HEK293 (cell line): ENCODE measurements at regions not wholly inside any gene's neighbourhood (a gene's known extent, or its start where the extent isn't known, plus 50 kb on each side); places are given as distances from the start of the nearest gene placed in this dataset.

Source experiments
- CTCF ChIA-PET: fragments of 350-600 bp; formaldehyde crosslinking; extraction: SDS; loops from one replicate; lab custom pipeline; 2021; ENCODE audit warnings: antibody characterized with exemption; lab: Yijun Ruan, JAX
- POLR2A ChIA-PET: fragments of 300-600 bp; formaldehyde crosslinking; extraction: SDS; loops from one replicate; lab custom pipeline; 2020; ENCODE audit warnings: antibody characterized with exemption, inconsistent platforms; lab: Yijun Ruan, JAX
- H3K27ac ChIP-seq: fragments of 200-500 bp; sonication (Bioruptor generic); 2 replicates; pipeline ENCODE4 v1.5.1; 2014; ENCODE audit warnings: low read depth, low read length, control low read depth, inconsistent platforms; ENCODE audit errors: extremely low read depth
- H3K36me3 ChIP-seq, 2 experiments: fragments of 200-500 bp in 1 of 2; sonication (Bioruptor generic) in 1 of 2; 1 replicate in 1 of 2; 2 replicates in 1 of 2; pipeline ENCODE4 v1.5.1; 2014 to 2017; ENCODE audit warnings: inconsistent platforms in 2 of 2, low read length in 2 of 2; ENCODE audit not compliant: control insufficient read depth in 2 of 2, insufficient read depth in 1 of 2
- H3K4me1 ChIP-seq: fragments of 200-500 bp; sonication (Bioruptor generic); 2 replicates; pipeline ENCODE4 v1.5.1; 2014; ENCODE audit warnings: mild to moderate bottlenecking, low read length, inconsistent platforms; ENCODE audit not compliant: control insufficient read depth, insufficient read depth
- H3K4me3 ChIP-seq: 2 replicates; pipeline ENCODE4 v1.5.1; 2011; ENCODE audit warnings: low read depth, mild to moderate bottlenecking, control low read depth, low read length, moderate library complexity
- H3K9me3 ChIP-seq: fragments of 200-500 bp; sonication (Bioruptor generic); 2 replicates; pipeline ENCODE4 v1.5.1; 2014; ENCODE audit warnings: low read depth, low read length, inconsistent platforms; ENCODE audit not compliant: control insufficient read depth, insufficient read depth
- BCL11B ChIP-seq: fragments of 450-650 bp; formaldehyde crosslinking; IDR thresholded peaks from 2 replicates; pipeline ENCODE4 v1.5.1; 2016; ENCODE audit warnings: low read depth, missing biosample characterization, missing genetic modification characterization
- FEZF1 ChIP-seq: fragments of 450-650 bp; formaldehyde crosslinking; IDR thresholded peaks from 2 replicates; pipeline ENCODE4 v1.5.1; 2016; ENCODE audit warnings: missing biosample characterization, missing genetic modification characterization
- KLF16 ChIP-seq: fragments of 450-650 bp; formaldehyde crosslinking; IDR thresholded peaks from 2 replicates; pipeline ENCODE4 v1.5.1; 2017; ENCODE audit warnings: missing biosample characterization, missing genetic modification characterization
- SP3 ChIP-seq: fragments of 450-650 bp; formaldehyde crosslinking; IDR thresholded peaks from 2 replicates; pipeline ENCODE4 v1.5.1; 2016; ENCODE audit warnings: missing biosample characterization, missing genetic modification characterization
- ZBTB17 ChIP-seq: fragments of 450-650 bp; formaldehyde crosslinking; IDR thresholded peaks from 2 replicates; pipeline ENCODE4 v1.5.1; 2016; ENCODE audit warnings: missing biosample characterization, missing genetic modification characterization
- ZBTB8A ChIP-seq: fragments of 450-650 bp; formaldehyde crosslinking; IDR thresholded peaks from 2 replicates; pipeline ENCODE4 v1.5.1; 2016; ENCODE audit warnings: missing biosample characterization, missing genetic modification characterization
- ZNF114 ChIP-seq: fragments of 450-650 bp; formaldehyde crosslinking; IDR thresholded peaks from 2 replicates; pipeline ENCODE4 v1.5.0; 2017; ENCODE audit warnings: missing biosample characterization, missing genetic modification characterization
- ZNF324 ChIP-seq: fragments of 450-650 bp; formaldehyde crosslinking; IDR thresholded peaks from 2 replicates; pipeline ENCODE4 v1.5.1; 2016; ENCODE audit warnings: missing biosample characterization, missing genetic modification characterization
- ZNF350 ChIP-seq: fragments of 450-650 bp; formaldehyde crosslinking; IDR thresholded peaks from 2 replicates; pipeline ENCODE4 v1.5.0; 2017; ENCODE audit warnings: missing biosample characterization, mild to moderate bottlenecking, missing genetic modification characterization
- ZNF37A ChIP-seq: fragments of 450-650 bp; IDR thresholded peaks from 2 replicates; pipeline ENCODE4 v1.5.1; 2018; ENCODE audit warnings: missing biosample characterization, missing genetic modification characterization
- ZNF404 ChIP-seq: fragments of 450-650 bp; formaldehyde crosslinking; IDR thresholded peaks from 2 replicates; pipeline ENCODE4 v1.5.1; 2017; ENCODE audit warnings: missing biosample characterization, missing genetic modification characterization
- ZNF433 ChIP-seq: fragments of 450-650 bp; formaldehyde crosslinking; IDR thresholded peaks from 2 replicates; pipeline ENCODE4 v1.5.1; 2016; ENCODE audit warnings: missing biosample characterization, missing genetic modification characterization, low read depth
- ZNF558 ChIP-seq: fragments of 450-650 bp; formaldehyde crosslinking; IDR thresholded peaks from 2 replicates; pipeline ENCODE4 v1.5.1; 2016; ENCODE audit warnings: missing biosample characterization, missing genetic modification characterization
- ZNF571 ChIP-seq: fragments of 450-650 bp; formaldehyde crosslinking; IDR thresholded peaks from 2 replicates; pipeline ENCODE4 v1.5.0; 2017; ENCODE audit warnings: missing biosample characterization, missing genetic modification characterization
- ZNF670 ChIP-seq: fragments of 450-650 bp; formaldehyde crosslinking; IDR thresholded peaks from 2 replicates; pipeline ENCODE4 v1.5.1; 2016; ENCODE audit warnings: missing biosample characterization, missing genetic modification characterization, low read depth
- ZNF704 ChIP-seq: fragments of 450-650 bp; formaldehyde crosslinking; IDR thresholded peaks from 2 replicates; pipeline ENCODE4 v1.5.1; 2016; ENCODE audit warnings: missing biosample characterization, missing genetic modification characterization
- ZNF76 ChIP-seq: fragments of 450-650 bp; formaldehyde crosslinking; IDR thresholded peaks from 2 replicates; pipeline ENCODE4; 2016; ENCODE audit warnings: low read depth, missing biosample characterization, missing genetic modification characterization, borderline replicate concordance
- ZSCAN16 ChIP-seq: fragments of 450-650 bp; formaldehyde crosslinking; IDR thresholded peaks from 2 replicates; pipeline ENCODE4 v1.5.1; 2016; ENCODE audit warnings: missing biosample characterization, missing genetic modification characterization
- ZSCAN5A ChIP-seq: fragments of 450-650 bp; formaldehyde crosslinking; IDR thresholded peaks from 2 replicates; pipeline ENCODE4 v1.5.1; 2016; ENCODE audit warnings: missing biosample characterization, missing genetic modification characterization
- TF ChIP-seq, protein P1 (sequence below): fragments of 450-650 bp; formaldehyde crosslinking; conservative IDR thresholded peaks from 2 replicates; pipeline ENCODE4 v1.5.1; 2016; ENCODE audit warnings: low read depth, missing biosample characterization, missing genetic modification characterization
- TF ChIP-seq, protein P2 (sequence below): fragments of 450-650 bp; formaldehyde crosslinking; IDR thresholded peaks from 2 replicates; pipeline ENCODE4 v1.5.1; 2016; ENCODE audit warnings: missing biosample characterization, missing genetic modification characterization
- TF ChIP-seq, protein P3 (sequence below): fragments of 450-650 bp; formaldehyde crosslinking; IDR thresholded peaks from 2 replicates; pipeline ENCODE4 v1.5.1; 2016; ENCODE audit warnings: missing biosample characterization, missing genetic modification characterization
- TF ChIP-seq, protein P4 (sequence below): fragments of 450-650 bp; formaldehyde crosslinking; IDR thresholded peaks from 2 replicates; pipeline ENCODE4 v1.5.1; 2017; ENCODE audit warnings: missing biosample characterization, missing genetic modification characterization

DNA sequence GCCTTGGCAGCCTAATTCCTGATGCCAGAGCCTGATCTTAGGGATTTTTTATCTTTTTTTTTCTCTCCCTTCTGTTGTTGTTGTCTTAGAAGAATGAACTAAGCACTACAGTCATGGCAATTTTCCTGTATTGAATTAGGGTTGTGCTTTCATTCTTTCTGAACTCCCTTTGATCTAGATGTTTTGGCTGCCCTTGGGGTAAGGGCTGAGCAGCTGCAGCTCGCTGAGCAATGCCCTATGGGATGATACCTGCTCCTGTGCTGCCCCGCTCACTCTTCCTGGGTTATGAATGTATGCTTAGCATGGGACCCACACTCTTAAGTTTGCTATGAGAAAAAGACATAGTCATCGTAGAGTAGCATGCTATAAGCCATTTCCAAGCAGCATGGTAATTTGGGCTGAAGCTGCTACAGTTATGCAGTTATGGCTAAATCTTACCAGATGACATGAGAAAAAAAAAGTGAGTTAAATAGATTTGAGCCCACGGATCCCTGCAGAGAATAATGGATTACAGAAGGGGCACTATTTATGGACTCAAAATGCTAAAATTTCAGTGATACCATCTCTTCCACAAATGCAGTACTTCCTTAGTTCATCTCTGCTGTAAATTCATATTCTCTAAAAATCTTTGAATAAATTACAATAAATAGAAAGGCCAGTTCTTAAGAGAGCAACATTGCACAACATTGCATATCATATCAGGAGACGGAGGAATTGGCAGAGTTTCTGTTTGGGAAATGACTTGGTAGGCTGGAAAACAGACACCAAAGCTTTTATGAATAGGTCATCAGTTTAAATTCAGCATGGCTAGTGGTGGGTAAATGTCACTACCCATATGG is 79.2 kb upstream of the PTHLH start:
- CTCF ChIA-PET: interaction anchor here (0.6 kb wide), 3 partner anchors 60 to 996 kb away, joined by 3 to 4 read pairs (median 3); no protein-coding TSS in a partner anchor
- no peaks in the 10 kb centered on the region for H3K4me1 ChIP-seq
- no peaks in the 10 kb centered on the region for H3K9me3 ChIP-seq
- no peaks in the 10 kb centered on the region for H3K36me3 ChIP-seq
- POLR2A ChIA-PET: no interaction called here
- TF ChIP-seq, protein P1, sequence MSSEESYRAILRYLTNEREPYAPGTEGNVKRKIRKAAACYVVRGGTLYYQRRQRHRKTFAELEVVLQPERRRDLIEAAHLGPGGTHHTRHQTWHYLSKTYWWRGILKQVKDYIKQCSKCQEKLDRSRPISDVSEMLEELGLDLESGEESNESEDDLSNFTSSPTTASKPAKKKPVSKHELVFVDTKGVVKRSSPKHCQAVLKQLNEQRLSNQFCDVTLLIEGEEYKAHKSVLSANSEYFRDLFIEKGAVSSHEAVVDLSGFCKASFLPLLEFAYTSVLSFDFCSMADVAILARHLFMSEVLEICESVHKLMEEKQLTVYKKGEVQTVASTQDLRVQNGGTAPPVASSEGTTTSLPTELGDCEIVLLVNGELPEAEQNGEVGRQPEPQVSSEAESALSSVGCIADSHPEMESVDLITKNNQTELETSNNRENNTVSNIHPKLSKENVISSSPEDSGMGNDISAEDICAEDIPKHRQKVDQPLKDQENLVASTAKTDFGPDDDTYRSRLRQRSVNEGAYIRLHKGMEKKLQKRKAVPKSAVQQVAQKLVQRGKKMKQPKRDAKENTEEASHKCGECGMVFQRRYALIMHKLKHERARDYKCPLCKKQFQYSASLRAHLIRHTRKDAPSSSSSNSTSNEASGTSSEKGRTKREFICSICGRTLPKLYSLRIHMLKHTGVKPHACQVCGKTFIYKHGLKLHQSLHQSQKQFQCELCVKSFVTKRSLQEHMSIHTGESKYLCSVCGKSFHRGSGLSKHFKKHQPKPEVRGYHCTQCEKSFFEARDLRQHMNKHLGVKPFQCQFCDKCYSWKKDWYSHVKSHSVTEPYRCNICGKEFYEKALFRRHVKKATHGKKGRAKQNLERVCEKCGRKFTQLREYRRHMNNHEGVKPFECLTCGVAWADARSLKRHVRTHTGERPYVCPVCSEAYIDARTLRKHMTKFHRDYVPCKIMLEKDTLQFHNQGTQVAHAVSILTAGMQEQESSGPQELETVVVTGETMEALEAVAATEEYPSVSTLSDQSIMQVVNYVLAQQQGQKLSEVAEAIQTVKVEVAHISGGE (tag by site-specific recombination): no peak
- no peak for TF ChIP-seq ZNF37A (tag by site-specific recombination)
- no peak for TF ChIP-seq ZBTB8A (tag by site-specific recombination)
- TF ChIP-seq FEZF1: no peak
- no peak for TF ChIP-seq ZSCAN5A (tag by site-specific recombination)
- no peak for TF ChIP-seq ZSCAN16 (tag by site-specific recombination)
- no peak for TF ChIP-seq ZNF558 (tag by site-specific recombination)
- no peak for TF ChIP-seq ZNF324 (tag by site-specific recombination)
- no peak for TF ChIP-seq ZNF404 (tag by site-specific recombination)
- TF ChIP-seq, protein P2, sequence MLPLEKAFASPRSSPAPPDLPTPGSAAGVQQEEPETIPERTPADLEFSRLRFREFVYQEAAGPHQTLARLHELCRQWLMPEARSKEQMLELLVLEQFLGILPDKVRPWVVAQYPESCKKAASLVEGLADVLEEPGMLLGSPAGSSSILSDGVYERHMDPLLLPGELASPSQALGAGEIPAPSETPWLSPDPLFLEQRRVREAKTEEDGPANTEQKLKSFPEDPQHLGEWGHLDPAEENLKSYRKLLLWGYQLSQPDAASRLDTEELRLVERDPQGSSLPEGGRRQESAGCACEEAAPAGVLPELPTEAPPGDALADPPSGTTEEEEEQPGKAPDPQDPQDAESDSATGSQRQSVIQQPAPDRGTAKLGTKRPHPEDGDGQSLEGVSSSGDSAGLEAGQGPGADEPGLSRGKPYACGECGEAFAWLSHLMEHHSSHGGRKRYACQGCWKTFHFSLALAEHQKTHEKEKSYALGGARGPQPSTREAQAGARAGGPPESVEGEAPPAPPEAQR (tag by site-specific recombination): no peak
- TF ChIP-seq BCL11B (tag by site-specific recombination): no peak
- TF ChIP-seq KLF16 (tag by site-specific recombination): no peak
- no peak for TF ChIP-seq ZNF76 (tag by site-specific recombination)
- no peak for TF ChIP-seq SP3 (tag by site-specific recombination)
- H3K27ac ChIP-seq: no peak overlapping the region
- H3K4me3 ChIP-seq: no peak overlapping the region

DNA sequence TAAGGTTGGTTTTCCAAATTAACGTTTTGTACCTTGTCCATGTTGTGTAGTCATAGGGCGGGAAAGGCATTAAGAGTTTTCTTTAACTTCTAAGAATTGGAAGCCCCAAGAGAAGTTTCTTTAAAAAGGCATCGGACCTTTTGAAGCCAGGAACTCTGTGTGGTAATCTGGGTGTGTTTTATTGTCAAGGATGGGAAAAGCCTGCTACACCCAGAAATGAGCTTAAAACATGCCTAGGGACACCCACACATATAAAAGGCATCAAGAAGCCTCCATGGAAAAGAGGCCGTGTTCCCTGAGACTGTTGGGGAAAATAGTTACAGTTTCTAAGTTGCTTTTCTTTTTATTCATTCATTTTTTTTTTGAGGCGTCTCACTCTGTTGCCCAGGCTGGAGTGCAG is 81.0 kb upstream of the PTHLH start:
- Histone ChIP-seq H3K4me1 (no peaks in the 10 kb centered on the region), H3K9me3 (no peaks in the 10 kb centered on the region)
- TF ChIP-seq, protein P3, sequence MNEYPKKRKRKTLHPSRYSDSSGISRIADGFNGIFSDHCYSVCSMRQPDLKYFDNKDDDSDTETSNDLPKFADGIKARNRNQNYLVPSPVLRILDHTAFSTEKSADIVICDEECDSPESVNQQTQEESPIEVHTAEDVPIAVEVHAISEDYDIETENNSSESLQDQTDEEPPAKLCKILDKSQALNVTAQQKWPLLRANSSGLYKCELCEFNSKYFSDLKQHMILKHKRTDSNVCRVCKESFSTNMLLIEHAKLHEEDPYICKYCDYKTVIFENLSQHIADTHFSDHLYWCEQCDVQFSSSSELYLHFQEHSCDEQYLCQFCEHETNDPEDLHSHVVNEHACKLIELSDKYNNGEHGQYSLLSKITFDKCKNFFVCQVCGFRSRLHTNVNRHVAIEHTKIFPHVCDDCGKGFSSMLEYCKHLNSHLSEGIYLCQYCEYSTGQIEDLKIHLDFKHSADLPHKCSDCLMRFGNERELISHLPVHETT (tag by site-specific recombination): no peak
- TF ChIP-seq ZNF433 (tag by site-specific recombination): no peak
- TF ChIP-seq ZNF670: no peak
- TF ChIP-seq ZNF704 (tag by site-specific recombination): no peak
- TF ChIP-seq ZNF350: no peak
- TF ChIP-seq, protein P4, sequence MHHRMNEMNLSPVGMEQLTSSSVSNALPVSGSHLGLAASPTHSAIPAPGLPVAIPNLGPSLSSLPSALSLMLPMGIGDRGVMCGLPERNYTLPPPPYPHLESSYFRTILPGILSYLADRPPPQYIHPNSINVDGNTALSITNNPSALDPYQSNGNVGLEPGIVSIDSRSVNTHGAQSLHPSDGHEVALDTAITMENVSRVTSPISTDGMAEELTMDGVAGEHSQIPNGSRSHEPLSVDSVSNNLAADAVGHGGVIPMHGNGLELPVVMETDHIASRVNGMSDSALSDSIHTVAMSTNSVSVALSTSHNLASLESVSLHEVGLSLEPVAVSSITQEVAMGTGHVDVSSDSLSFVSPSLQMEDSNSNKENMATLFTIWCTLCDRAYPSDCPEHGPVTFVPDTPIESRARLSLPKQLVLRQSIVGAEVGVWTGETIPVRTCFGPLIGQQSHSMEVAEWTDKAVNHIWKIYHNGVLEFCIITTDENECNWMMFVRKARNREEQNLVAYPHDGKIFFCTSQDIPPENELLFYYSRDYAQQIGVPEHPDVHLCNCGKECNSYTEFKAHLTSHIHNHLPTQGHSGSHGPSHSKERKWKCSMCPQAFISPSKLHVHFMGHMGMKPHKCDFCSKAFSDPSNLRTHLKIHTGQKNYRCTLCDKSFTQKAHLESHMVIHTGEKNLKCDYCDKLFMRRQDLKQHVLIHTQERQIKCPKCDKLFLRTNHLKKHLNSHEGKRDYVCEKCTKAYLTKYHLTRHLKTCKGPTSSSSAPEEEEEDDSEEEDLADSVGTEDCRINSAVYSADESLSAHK (tag by site-specific recombination): no peak
- TF ChIP-seq ZNF571 (tag by site-specific recombination): no peak
- no peak for TF ChIP-seq ZBTB17 (tag by site-specific recombination)
- no peak for TF ChIP-seq ZNF114
- TF ChIP-seq, all 188 proteins: peak for 0
- POLR2A ChIA-PET: no interaction called here
- H3K27ac ChIP-seq: no peak overlapping the region
- no peaks in the 10 kb centered on the region for H3K36me3 ChIP-seq
- CTCF ChIA-PET: no interaction called here
- no peak overlapping the region for H3K4me3 ChIP-seq
